DND-41 (cell line): ENCODE measurements at regions not wholly inside any gene's neighbourhood (a gene's known extent, or its start where the extent isn't known, plus 50 kb on each side); places are given as distances from the start of the nearest gene placed in this dataset.

ENCODE experiments used
- CTCF ChIP-seq: IDR thresholded peaks from 2 replicates; pipeline ENCODE4 v1.5.1; 2012; ENCODE audit warnings: borderline replicate concordance, low read length, moderate library complexity, mild to moderate bottlenecking; ENCODE audit not compliant: poor library complexity, severe bottlenecking; ENCODE audit errors: extremely low read depth
- EZH2 ChIP-seq: IDR thresholded peaks from 3 replicates; pipeline ENCODE4 v1.6.1; 2012; ENCODE audit warnings: borderline replicate concordance, low read depth, mild to moderate bottlenecking, moderate library complexity, low read length, inconsistent platforms; ENCODE audit not compliant: severe bottlenecking

DNA sequence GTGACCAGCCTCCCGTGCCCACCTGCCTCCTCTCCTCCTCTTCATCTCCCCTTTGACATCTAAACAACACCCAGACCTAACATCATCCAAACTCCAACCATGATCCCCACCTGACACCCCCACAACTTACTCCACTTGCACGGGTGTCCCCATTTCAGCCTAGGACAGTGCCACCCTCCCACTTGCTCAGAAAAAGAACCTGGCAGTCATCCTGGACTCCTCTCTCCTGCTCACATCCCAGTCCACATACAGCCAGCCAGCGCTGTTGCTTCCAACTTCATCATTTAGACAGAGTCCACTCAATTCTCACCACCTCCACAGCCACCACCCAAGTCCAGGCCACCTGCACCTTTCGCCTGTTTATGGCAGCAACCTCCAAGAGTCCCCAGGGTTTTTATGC is 485.7 kb downstream of the MN1 start:
- TF ChIP-seq CTCF (no peak), EZH2 (no peak)
